ENCODE measurements at regions not wholly inside any gene's neighbourhood (a gene's known extent, or its start where the extent isn't known, plus 50 kb on each side); places are given as distances from the start of the nearest gene placed in this dataset.

DNA sequence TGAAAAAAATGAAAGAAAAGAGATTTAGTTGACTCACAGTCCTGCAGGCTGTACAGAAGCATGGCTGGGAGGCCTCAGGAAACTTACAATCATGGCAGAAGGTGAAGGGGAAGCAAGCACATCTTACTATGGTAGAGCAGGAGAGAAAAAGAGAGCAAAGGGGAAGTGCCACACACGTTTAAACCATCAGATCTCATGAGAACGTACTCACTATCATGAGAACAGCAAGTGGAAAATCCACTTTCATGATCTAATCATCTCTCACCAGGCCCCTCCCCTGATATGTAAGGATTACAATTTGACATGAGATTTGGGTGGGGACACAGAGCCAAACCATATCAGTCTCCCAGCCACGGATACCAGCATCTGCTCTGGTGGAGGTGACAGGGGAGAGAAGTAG, 50.8 kb upstream of the CPOX start:
- ChIA-PET CTCF (no interaction called here), POLR2A (ENCODE audit: low non-redundant PET) (no interaction called here)
- TF ChIP-seq, protein P1, sequence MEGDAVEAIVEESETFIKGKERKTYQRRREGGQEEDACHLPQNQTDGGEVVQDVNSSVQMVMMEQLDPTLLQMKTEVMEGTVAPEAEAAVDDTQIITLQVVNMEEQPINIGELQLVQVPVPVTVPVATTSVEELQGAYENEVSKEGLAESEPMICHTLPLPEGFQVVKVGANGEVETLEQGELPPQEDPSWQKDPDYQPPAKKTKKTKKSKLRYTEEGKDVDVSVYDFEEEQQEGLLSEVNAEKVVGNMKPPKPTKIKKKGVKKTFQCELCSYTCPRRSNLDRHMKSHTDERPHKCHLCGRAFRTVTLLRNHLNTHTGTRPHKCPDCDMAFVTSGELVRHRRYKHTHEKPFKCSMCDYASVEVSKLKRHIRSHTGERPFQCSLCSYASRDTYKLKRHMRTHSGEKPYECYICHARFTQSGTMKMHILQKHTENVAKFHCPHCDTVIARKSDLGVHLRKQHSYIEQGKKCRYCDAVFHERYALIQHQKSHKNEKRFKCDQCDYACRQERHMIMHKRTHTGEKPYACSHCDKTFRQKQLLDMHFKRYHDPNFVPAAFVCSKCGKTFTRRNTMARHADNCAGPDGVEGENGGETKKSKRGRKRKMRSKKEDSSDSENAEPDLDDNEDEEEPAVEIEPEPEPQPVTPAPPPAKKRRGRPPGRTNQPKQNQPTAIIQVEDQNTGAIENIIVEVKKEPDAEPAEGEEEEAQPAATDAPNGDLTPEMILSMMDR (conservative IDR thresholded peaks at IDR 0.05; ENCODE audit: low read depth), result no peak
- H3K27ac ChIP-seq, result no peak overlapping the region
- no peak for DNase-seq (ENCODE audit: low spot score)

DNA sequence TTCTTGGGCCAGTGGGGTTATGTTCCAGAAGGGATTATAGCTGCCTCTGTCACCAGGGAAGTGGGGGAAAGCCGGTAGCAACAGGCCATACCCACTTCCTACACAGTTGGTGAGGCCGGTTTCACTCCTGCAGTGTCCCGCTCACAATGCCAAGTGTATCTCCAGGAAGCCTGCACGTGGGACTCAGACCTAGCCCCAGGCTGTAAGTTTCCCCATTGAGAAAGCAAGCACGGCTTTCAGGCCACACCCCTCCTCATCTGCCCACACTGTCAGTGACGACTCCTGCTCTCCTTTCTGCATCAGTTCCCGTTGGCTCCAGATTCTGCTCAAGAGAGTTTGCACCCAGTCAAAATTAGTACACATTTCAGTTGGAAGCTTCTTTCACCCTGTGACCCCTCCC, 51.6 kb upstream of the CPOX start:
- no peak for DNase-seq (ENCODE audit: low spot score)
- CTCF ChIA-PET, result interaction anchor here (0.6 to 1.8 kb wide), 2 partner anchors 12 to 91 kb away, joined by 3 to 8 read pairs; no protein-coding TSS in a partner anchor
- POLR2A ChIA-PET (ENCODE audit: low non-redundant PET), result no interaction called here

DNA sequence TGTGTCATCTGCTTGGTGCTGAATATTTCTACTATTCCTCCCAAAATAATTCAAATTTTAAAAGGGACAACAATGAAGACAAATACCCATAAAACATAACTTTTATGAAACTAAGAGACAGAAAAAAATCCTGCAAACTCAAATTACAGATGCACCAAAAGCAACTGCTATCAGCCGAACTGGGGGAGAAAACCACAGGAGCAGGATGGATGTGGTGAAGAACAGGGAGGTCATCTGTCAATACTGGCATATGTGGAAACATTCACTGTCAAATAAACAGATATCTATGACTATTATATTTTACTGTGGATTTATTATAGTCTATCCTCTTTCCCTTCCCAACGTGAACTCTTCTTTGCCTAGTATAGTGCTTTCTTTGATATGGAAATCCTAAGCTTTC, 53.3 kb upstream of the CPOX start:
- TF ChIP-seq, protein P1 (conservative IDR thresholded peaks at IDR 0.05; ENCODE audit: low read depth), result no peak
- CTCF ChIA-PET, result no interaction called here
- H3K27ac ChIP-seq, result no peak overlapping the region
- DNase-seq (ENCODE audit: low spot score), result no peak
- POLR2A ChIA-PET (ENCODE audit: low non-redundant PET), result no interaction called here

More for the DNA sequence above, 51.6 kb upstream of the CPOX start:
- TF ChIP-seq, protein P1 (conservative IDR thresholded peaks at IDR 0.05; ENCODE audit: low read depth), result no peak
- no peak overlapping the region for H3K27ac ChIP-seq

DNA sequence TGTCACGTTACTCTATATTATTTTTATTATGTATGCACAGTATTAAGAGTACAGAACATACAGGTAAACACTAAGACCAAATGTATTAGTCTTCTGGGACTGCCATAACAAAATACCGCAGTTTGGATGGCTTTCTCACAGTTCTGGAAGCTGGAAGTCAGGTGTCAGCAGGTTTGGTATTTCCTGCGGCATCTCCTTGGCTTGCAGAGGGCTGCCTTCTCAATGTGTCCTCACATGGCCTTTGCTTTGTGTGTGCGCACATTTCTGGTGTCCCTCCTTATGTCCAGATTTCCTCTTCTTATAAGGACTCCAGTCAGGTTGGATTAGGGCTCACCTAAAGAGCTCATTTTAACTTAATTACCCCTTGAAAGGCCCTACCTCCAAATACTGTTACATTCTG, 53.8 kb upstream of the CPOX start:
- ChIA-PET CTCF (no interaction called here), POLR2A (ENCODE audit: low non-redundant PET) (no interaction called here)
- no peak overlapping the region for H3K27ac ChIP-seq
- no peak for DNase-seq (ENCODE audit: low spot score)
- TF ChIP-seq, protein P1 (conservative IDR thresholded peaks at IDR 0.05; ENCODE audit: low read depth), result no peak

DNA sequence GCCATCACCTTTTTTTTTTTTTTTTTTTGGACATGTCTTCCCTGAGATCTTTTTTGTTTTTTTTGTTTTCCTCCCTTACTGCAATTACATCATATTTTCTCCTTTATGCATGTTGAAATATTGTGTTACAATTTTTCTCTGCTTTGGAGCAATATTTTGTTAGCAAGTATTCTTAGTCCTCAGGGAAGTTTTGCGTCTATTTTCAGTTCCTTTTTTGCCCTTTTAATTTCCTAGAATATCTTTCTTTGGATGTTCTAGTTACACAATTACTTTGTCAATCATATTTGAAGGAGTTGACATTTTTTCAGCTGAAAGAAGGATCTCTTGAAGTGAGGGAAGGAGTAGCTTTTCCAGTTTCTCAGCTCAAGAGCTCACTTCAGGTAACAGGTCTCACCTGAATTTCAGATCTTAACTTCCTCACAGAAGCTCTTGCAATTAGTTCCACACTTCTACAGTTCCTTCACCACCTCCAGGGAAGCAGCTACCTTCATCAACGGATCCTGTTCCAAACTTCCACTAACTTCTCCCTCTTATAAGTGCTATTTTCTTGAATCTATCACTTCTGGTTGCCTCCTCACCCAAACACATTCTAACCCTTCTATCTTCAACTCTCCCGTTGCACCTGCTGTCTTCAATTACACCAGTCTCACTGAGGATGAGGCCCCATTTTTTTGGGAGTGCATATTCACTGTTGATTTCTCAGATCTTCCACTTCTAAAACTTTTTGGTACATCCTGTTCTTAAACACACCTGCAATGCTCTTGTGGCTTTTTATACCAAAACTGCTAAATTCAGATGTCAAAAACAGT, 57.8 kb upstream of the CPOX start:
- no peak overlapping the region for H3K27ac ChIP-seq
- ChIA-PET CTCF (interaction anchor here (0.6 kb wide), 1 partner anchor 957 kb away, joined by 3 read pairs; no protein-coding TSS in a partner anchor), POLR2A (ENCODE audit: low non-redundant PET) (no interaction called here)
- DNase-seq (ENCODE audit: low spot score), result no peak
- TF ChIP-seq, protein P1 (conservative IDR thresholded peaks at IDR 0.05; ENCODE audit: low read depth), result no peak

DNA sequence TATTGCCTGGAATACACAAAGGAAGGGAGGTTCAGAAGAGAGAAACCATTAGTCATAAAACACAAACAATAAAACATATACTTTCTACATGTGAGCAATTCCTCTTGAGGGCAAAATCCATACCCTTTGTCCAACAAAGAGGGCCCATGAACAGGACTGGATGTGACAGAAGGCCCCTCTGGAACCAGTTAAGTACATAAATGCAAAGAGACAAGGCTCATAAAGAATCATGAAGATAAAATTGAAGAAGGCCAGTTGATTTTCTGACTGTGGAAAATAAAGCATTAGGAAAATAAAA, 58.3 kb upstream of the CPOX start:
- H3K27ac ChIP-seq, result no peak overlapping the region
- DNase-seq (ENCODE audit: low spot score), result no peak
- ChIA-PET CTCF (no interaction called here), POLR2A (ENCODE audit: low non-redundant PET) (no interaction called here)
- TF ChIP-seq, protein P1 (conservative IDR thresholded peaks at IDR 0.05; ENCODE audit: low read depth), result no peak

All from RWPE1 (cell line).